GM23338 (cell line): ENCODE measurements at regions not wholly inside any gene's neighbourhood (a gene's known extent, or its start where the extent isn't known, plus 50 kb on each side); places are given as distances from the start of the nearest gene placed in this dataset.

Experiments used
- CREB1 ChIP-seq: fragments of 250-450 bp; sonication (Bioruptor Pico); IDR thresholded peaks from 2 replicates; pipeline ENCODE4 v1.5.0; 2020; ENCODE audit warnings: low read depth, mild to moderate bottlenecking, moderate library complexity
- CTCF ChIP-seq, 2 experiments: fragments of 200-600 bp in 1 of 2; sonication (generic) in 1 of 2; conservative IDR thresholded peaks; 2 replicates each; pipeline versions ENCODE4 v1.5.1 to v1.6.1; 2016 to 2017; ENCODE audit warnings: antibody characterized with exemption in 2 of 2, low read depth in 2 of 2, mild to moderate bottlenecking in 2 of 2, moderate library complexity in 1 of 2
- ETS1 ChIP-seq: IDR thresholded peaks from 2 replicates; pipeline ENCODE4 v1.6.1; 2016; ENCODE audit warnings: antibody characterized with exemption
- EZH2 ChIP-seq: fragments of 200-600 bp; sonication (generic); IDR thresholded peaks from one replicate; pipeline ENCODE4 v1.8.0; 2017; ENCODE audit warnings: antibody characterized with exemption, mild to moderate bottlenecking, low read depth; ENCODE audit not compliant: unreplicated experiment
- EZH2phosphoT487 ChIP-seq: fragments of 200-600 bp; sonication (generic); IDR thresholded peaks from one replicate; pipeline ENCODE4 v1.8.1; 2018; ENCODE audit warnings: antibody characterized with exemption; ENCODE audit not compliant: unreplicated experiment
- JUNB ChIP-seq: IDR thresholded peaks from one replicate; pipeline ENCODE4 v1.6.1; 2016; ENCODE audit warnings: antibody characterized with exemption; ENCODE audit not compliant: unreplicated experiment
- POLR2AphosphoS5 ChIP-seq: IDR thresholded peaks from 2 replicates; pipeline ENCODE4 v1.6.1; 2016; ENCODE audit warnings: antibody characterized with exemption, low read depth
- REST ChIP-seq: IDR thresholded peaks from one replicate; pipeline ENCODE4 v1.6.1; 2018; ENCODE audit warnings: antibody characterized with exemption; ENCODE audit not compliant: unreplicated experiment
- STAT1 ChIP-seq: IDR thresholded peaks from one replicate; pipeline ENCODE4 v1.6.1; 2016; ENCODE audit warnings: antibody characterized with exemption; ENCODE audit not compliant: unreplicated experiment
- ZNF114 ChIP-seq: fragments of 250-450 bp; sonication (Bioruptor Pico); IDR thresholded peaks from 2 replicates; pipeline ENCODE4 v1.5.0; 2020; ENCODE audit warnings: mild to moderate bottlenecking, moderate library complexity

- no peak for TF ChIP-seq POLR2AphosphoS5
- TF ChIP-seq JUNB, result no peak
- no peak for TF ChIP-seq CTCF (conservative IDR thresholded peaks at IDR 0.05; ENCODE audit: low read depth in 2 of 2)
- no peak for TF ChIP-seq EZH2
- TF ChIP-seq CREB1 (CRISPR knock-in tag), result no peak
- TF ChIP-seq REST, result no peak
- TF ChIP-seq EZH2phosphoT487, result no peak
- no peak for TF ChIP-seq STAT1
- TF ChIP-seq ZNF114 (CRISPR knock-in tag), result no peak
- no peak for TF ChIP-seq ETS1
These were observed 240.1 kb upstream of the ANKRD50 start for GRCh38 chr4:124952601-124953000.
